ENCODE measurements at regions not wholly inside any gene's neighbourhood (a gene's known extent, or its start where the extent isn't known, plus 50 kb on each side); places are given as distances from the start of the nearest gene placed in this dataset.

DNA sequence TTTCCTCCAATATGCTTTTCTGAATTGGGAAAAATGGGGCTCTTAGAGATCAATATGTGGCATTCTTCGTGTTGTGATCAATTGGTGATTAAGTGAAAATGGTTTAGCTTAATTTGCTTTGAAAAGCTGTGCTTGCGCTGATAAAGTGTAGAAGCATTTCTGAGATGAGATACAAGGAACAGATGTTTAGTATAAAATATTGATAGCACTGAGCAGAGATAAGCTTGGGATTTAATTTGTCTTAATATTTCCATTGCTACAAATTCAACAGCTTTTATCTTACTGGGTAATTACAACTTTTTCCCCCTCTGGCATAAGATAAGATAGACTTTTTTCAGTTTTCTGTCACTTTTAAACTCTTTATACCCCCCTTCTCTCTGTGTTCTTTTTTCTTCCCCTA lies 2204.9 kb upstream of the WWC1 start:
- no peak for TF ChIP-seq CTCF (IDR thresholded peaks at IDR 0.05 in 2 of 3, conservative IDR thresholded peaks at IDR 0.05 in 1 of 3; ENCODE audit: control insufficient read depth in 2 of 3, extremely low read depth in 1 of 3, insufficient read depth in 1 of 3, low read depth in 3 of 3, low read length in 3 of 3)
- no peak for TF ChIP-seq CHD2 (IDR thresholded peaks at IDR 0.05; ENCODE audit: borderline replicate concordance, low read depth, low read length)
- no peak for TF ChIP-seq MEF2A (IDR thresholded peaks at IDR 0.05; ENCODE audit: insufficient read depth, low read depth, low read length)
- no peak for TF ChIP-seq CEBPB (IDR thresholded peaks at IDR 0.05; ENCODE audit: borderline replicate concordance in 1 of 2, low read depth in 2 of 2, low read length in 2 of 2)

All from GM12878 (cell line).